ENCODE measurements at regions not wholly inside any gene's neighbourhood (a gene's known extent, or its start where the extent isn't known, plus 50 kb on each side); places are given as distances from the start of the nearest gene placed in this dataset.
"Not testable (repeated sequence)": the region's sequence is repeated elsewhere in the genome, so short reads cannot be mapped to it uniquely, and the experiment has no call there.

DNA sequence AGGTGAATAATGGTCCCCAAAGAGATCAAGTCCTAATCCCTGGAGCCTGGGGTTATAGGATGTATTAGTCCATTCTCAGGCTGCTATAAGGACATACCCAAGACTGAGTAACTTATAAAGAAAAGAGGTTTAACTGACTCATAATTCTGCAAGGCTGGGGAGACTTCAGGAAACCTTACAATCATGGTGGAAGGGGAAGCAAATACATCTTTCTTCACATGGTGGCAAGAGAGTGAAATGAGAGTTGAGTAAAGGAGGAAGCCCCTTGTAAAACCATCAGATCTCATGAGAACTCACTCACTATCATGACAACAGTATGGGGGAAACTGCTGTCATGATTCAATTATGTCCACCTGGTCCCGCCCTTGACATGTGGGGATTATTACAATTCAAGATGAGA is 142.9 kb upstream of the ANKRD28 start:
- WGBS (ENCODE audit: extremely low coverage, insufficient read length, low lambda C conversion rate): no CpG with 5 or more reads among the region's 1 CpG
- TF ChIP-seq, protein P1, sequence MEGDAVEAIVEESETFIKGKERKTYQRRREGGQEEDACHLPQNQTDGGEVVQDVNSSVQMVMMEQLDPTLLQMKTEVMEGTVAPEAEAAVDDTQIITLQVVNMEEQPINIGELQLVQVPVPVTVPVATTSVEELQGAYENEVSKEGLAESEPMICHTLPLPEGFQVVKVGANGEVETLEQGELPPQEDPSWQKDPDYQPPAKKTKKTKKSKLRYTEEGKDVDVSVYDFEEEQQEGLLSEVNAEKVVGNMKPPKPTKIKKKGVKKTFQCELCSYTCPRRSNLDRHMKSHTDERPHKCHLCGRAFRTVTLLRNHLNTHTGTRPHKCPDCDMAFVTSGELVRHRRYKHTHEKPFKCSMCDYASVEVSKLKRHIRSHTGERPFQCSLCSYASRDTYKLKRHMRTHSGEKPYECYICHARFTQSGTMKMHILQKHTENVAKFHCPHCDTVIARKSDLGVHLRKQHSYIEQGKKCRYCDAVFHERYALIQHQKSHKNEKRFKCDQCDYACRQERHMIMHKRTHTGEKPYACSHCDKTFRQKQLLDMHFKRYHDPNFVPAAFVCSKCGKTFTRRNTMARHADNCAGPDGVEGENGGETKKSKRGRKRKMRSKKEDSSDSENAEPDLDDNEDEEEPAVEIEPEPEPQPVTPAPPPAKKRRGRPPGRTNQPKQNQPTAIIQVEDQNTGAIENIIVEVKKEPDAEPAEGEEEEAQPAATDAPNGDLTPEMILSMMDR (conservative IDR thresholded peaks at IDR 0.05): no peak

GRCh38 chr3:15941457-15941856 is 143.7 kb upstream of the ANKRD28 start:
- H3K79me2 ChIP-seq (ENCODE audit: insufficient read depth, low read length); H3K4me1 ChIP-seq (ENCODE audit: insufficient read depth, low read length): not testable (repeated sequence)
- no CpG with 5 or more reads among the region's 2 CpGs for WGBS (ENCODE audit: extremely low coverage, insufficient read length, low lambda C conversion rate)

More for the DNA sequence above, 142.9 kb upstream of the ANKRD28 start:
- Mint-ChIP-seq H3K9me3 (peaks cover 4 to 9% of the 10 kb centered on the region in 2 experiments; a peak in 4 of 5 replicates), H3K4me3 (no peak overlapping the region), H3K27me3 (ENCODE audit: low read depth) (peaks cover 3% of the 10 kb centered on the region; the same call in 1 of the 2 replicates), H3K27ac (no peak overlapping the region), H3K4me1 (no peaks in the 10 kb centered on the region), H3K36me3 (ENCODE audit: insufficient read depth in 1 of 3, low read depth in 3 of 3) (peaks cover 0 to 8% (median 6%) of the 10 kb centered on the region in 3 experiments; a peak in 3 of 7 replicates)
- no peak overlapping the region for H2BK12ac ChIP-seq (ENCODE audit: insufficient read length, low read depth, low read length)
- no peak overlapping the region for H3K27ac ChIP-seq (ENCODE audit: insufficient read length, low read depth, low read length)
- H3K23me2 ChIP-seq (ENCODE audit: insufficient read length, low read depth, low read length, poor library complexity, severe bottlenecking): no peaks in the 10 kb centered on the region
- H4K8ac ChIP-seq (replicated peaks; ENCODE audit: insufficient read length, low read depth, low read length): no peak overlapping the region
- H2BK120ac ChIP-seq (ENCODE audit: low read depth, low read length, poor library complexity, severe bottlenecking): no peak overlapping the region
- no peak overlapping the region for H3K9ac ChIP-seq (ENCODE audit: extremely low read depth, insufficient read length, low read length)
- no peak overlapping the region for H2BK20ac ChIP-seq (ENCODE audit: low read depth, low read length, poor library complexity, severe bottlenecking)
- H3K27me3 ChIP-seq (ENCODE audit: insufficient read depth, low read length): no peaks in the 10 kb centered on the region
- no peaks in the 10 kb centered on the region for H3K4me1 ChIP-seq (ENCODE audit: insufficient read depth, low read length)
- H3K9me3 ChIP-seq (ENCODE audit: control insufficient read depth, low read depth, low read length): no peaks in the 10 kb centered on the region
- no peak overlapping the region for H3T11ph ChIP-seq (ENCODE audit: low read length)
- H4K5ac ChIP-seq (ENCODE audit: insufficient read length, low read depth, low read length): no peak overlapping the region
- no peak overlapping the region for H3K4me2 ChIP-seq (ENCODE audit: insufficient read depth, insufficient read length, low read length)
- H2AK5ac ChIP-seq (ENCODE audit: insufficient read length, low read length): no peak overlapping the region
- H4K91ac ChIP-seq (ENCODE audit: insufficient read length, low read depth, low read length): no peak overlapping the region
- H3K4ac ChIP-seq (ENCODE audit: low read depth, low read length): no peak overlapping the region
- H3K18ac ChIP-seq (ENCODE audit: insufficient read length, low read depth, low read length): no peak overlapping the region
- no peak overlapping the region for H3K14ac ChIP-seq (ENCODE audit: insufficient read depth, low read length)
- H2AFZ ChIP-seq (ENCODE audit: low read length): no peak overlapping the region
- H3K79me1 ChIP-seq (ENCODE audit: insufficient read depth, low read depth, low read length, poor library complexity, severe bottlenecking): no peaks in the 10 kb centered on the region
- H3K56ac ChIP-seq (ENCODE audit: insufficient read length, low read depth, low read length): no peak overlapping the region
- no peak overlapping the region for H2BK15ac ChIP-seq (ENCODE audit: low read depth, low read length)
- no peaks in the 10 kb centered on the region for H4K20me1 ChIP-seq (ENCODE audit: control insufficient read depth, insufficient read depth, insufficient read length)
- no peak for DNase-seq
- H3K79me2 ChIP-seq (ENCODE audit: insufficient read depth, low read length): no peaks in the 10 kb centered on the region
- H2BK5ac ChIP-seq (ENCODE audit: insufficient read length, low read length): no peak overlapping the region
- no peak overlapping the region for H3K23ac ChIP-seq (ENCODE audit: insufficient read length, low read depth, low read length)

More at GRCh38 chr3:15941457-15941856, 143.7 kb upstream of the ANKRD28 start:
- H3K23ac ChIP-seq (ENCODE audit: insufficient read length, low read depth, low read length); H3T11ph ChIP-seq (ENCODE audit: low read length); H2BK20ac ChIP-seq (ENCODE audit: low read depth, low read length, poor library complexity, severe bottlenecking); H3K9ac ChIP-seq (ENCODE audit: extremely low read depth, insufficient read length, low read length); H3K36me3 Mint-ChIP-seq (ENCODE audit: insufficient read depth in 1 of 3, low read depth in 3 of 3); H2AK5ac ChIP-seq (ENCODE audit: insufficient read length, low read length); H3K4me1 Mint-ChIP-seq; H3K27ac Mint-ChIP-seq; H4K91ac ChIP-seq (ENCODE audit: insufficient read length, low read depth, low read length); H3K18ac ChIP-seq (ENCODE audit: insufficient read length, low read depth, low read length); H2BK12ac ChIP-seq (ENCODE audit: insufficient read length, low read depth, low read length); H2BK5ac ChIP-seq (ENCODE audit: insufficient read length, low read length); H3K4me2 ChIP-seq (ENCODE audit: insufficient read depth, insufficient read length, low read length); H3K4ac ChIP-seq (ENCODE audit: low read depth, low read length); H3K56ac ChIP-seq (ENCODE audit: insufficient read length, low read depth, low read length); H4K20me1 ChIP-seq (ENCODE audit: control insufficient read depth, insufficient read depth, insufficient read length); H2BK120ac ChIP-seq (ENCODE audit: low read depth, low read length, poor library complexity, severe bottlenecking); H3K27me3 Mint-ChIP-seq (ENCODE audit: low read depth); H4K8ac ChIP-seq (replicated peaks; ENCODE audit: insufficient read length, low read depth, low read length); H3K23me2 ChIP-seq (ENCODE audit: insufficient read length, low read depth, low read length, poor library complexity, severe bottlenecking); H2BK15ac ChIP-seq (ENCODE audit: low read depth, low read length); H3K4me3 Mint-ChIP-seq; H3K14ac ChIP-seq (ENCODE audit: insufficient read depth, low read length); H2AFZ ChIP-seq (ENCODE audit: low read length); H3K79me1 ChIP-seq (ENCODE audit: insufficient read depth, low read depth, low read length, poor library complexity, severe bottlenecking); DNase-seq; H3K27ac ChIP-seq (ENCODE audit: insufficient read length, low read depth, low read length); H3K9me3 Mint-ChIP-seq; H3K9me3 ChIP-seq (ENCODE audit: control insufficient read depth, low read depth, low read length); H3K27me3 ChIP-seq (ENCODE audit: insufficient read depth, low read length); H4K5ac ChIP-seq (ENCODE audit: insufficient read length, low read depth, low read length): not testable (repeated sequence)
